Stimulated activated CD4-positive, alpha-beta T cell treated with anti-CD3 and anti-CD28 coated beads, Interleukin-4, amount 100 ng/mL, for 4 hours (primary cell): ENCODE measurements at regions not wholly inside any gene's neighbourhood (a gene's known extent, or its start where the extent isn't known, plus 50 kb on each side); places are given as distances from the start of the nearest gene placed in this dataset.
"Not testable (repeated sequence)": the region's sequence is repeated elsewhere in the genome, so short reads cannot be mapped to it uniquely, and the experiment has no call there.

Source experiments
- DNase-seq, 2 experiments: peaks; one replicate each; pipeline ENCODE4 v3.0.0-alpha.2; 2020

- DNase-seq = no peak
Observed at GRCh38 chr4:29051381-29051965, 1668.7 kb upstream of the PCDH7 start.

- DNase-seq = no peak
Observed at GRCh38 chr4:29052266-29052665, 1667.9 kb upstream of the PCDH7 start.

- DNase-seq = no peak
Observed at GRCh38 chr4:29058531-29058930, 1661.6 kb upstream of the PCDH7 start.

- no peak for DNase-seq
Observed at GRCh38 chr4:29066861-29067260, 1653.3 kb upstream of the PCDH7 start.

- DNase-seq = no peak
Observed at GRCh38 chr4:29073571-29073970, 1646.6 kb upstream of the PCDH7 start.

GRCh38 chr4:29075366-29075765, 1644.8 kb upstream of the PCDH7 start:
- no peak for DNase-seq

GRCh38 chr4:29079260-29079659, 1640.9 kb upstream of the PCDH7 start:
- no peak for DNase-seq

GRCh38 chr4:29081234-29081955, 1638.8 kb upstream of the PCDH7 start:
- no peak for DNase-seq

GRCh38 chr4:29082684-29083083, 1637.5 kb upstream of the PCDH7 start:
- no peak for DNase-seq

- no peak for DNase-seq
Observed at GRCh38 chr4:29085748-29086147, 1634.4 kb upstream of the PCDH7 start.

GRCh38 chr4:29104694-29105093, 1615.5 kb upstream of the PCDH7 start:
- no peak for DNase-seq

- no peak for DNase-seq
Observed at GRCh38 chr4:29113960-29114359, 1606.2 kb upstream of the PCDH7 start.

- not testable (repeated sequence) for DNase-seq
Observed at GRCh38 chr4:29117231-29117722, 1602.9 kb upstream of the PCDH7 start.

- DNase-seq = no peak
Observed at GRCh38 chr4:29121586-29121985, 1598.6 kb upstream of the PCDH7 start.

- DNase-seq = no peak
Observed at GRCh38 chr4:29128810-29129209, 1591.4 kb upstream of the PCDH7 start.

GRCh38 chr4:29131304-29131703, 1588.9 kb upstream of the PCDH7 start:
- DNase-seq = no peak

- no peak for DNase-seq
Observed at GRCh38 chr4:29142708-29143107, 1577.5 kb upstream of the PCDH7 start.

- no peak for DNase-seq
Observed at GRCh38 chr4:29151584-29151983, 1568.6 kb upstream of the PCDH7 start.

GRCh38 chr4:29153642-29154041, 1566.5 kb upstream of the PCDH7 start:
- no peak for DNase-seq

GRCh38 chr4:29175291-29175690, 1544.9 kb upstream of the PCDH7 start:
- DNase-seq = no peak

- no peak for DNase-seq
Observed at GRCh38 chr4:29199025-29199424, 1521.1 kb upstream of the PCDH7 start.

GRCh38 chr4:29199485-29199884, 1520.7 kb upstream of the PCDH7 start:
- DNase-seq = no peak

- DNase-seq = no peak
Observed at GRCh38 chr4:29213020-29213419, 1507.1 kb upstream of the PCDH7 start.

- no peak for DNase-seq
Observed at GRCh38 chr4:29220761-29221160, 1499.4 kb upstream of the PCDH7 start.

GRCh38 chr4:29224911-29225310, 1495.3 kb upstream of the PCDH7 start:
- DNase-seq = no peak
